Activated CD8-positive, alpha-beta memory T cell treated with anti-CD3 and anti-CD28 coated beads, Interleukin-2, amount 10 ng/mL, durations not matched to agents 7 days and 5 days (primary cell): ENCODE measurements at regions not wholly inside any gene's neighbourhood (a gene's known extent, or its start where the extent isn't known, plus 50 kb on each side); places are given as distances from the start of the nearest gene placed in this dataset.

ENCODE experiments used
- ATAC-seq: fragments of 150-1000 bp; cut with Tn5 transposase; one replicate; pipeline ENCODE4 v1.10.0; 2021; ENCODE audit warnings: moderate library complexity
- CTCF ChIA-PET: fragments of 350-600 bp; sonication (Branson Sonifier 250); formaldehyde crosslinking; loops from one replicate; lab custom pipeline; 2021; ENCODE audit warnings: antibody characterized with exemption; lab: Charles Lee
- DNase-seq: peaks from one replicate; pipeline ENCODE4 v3.0.0-alpha.2; 2020
- H3K27ac Mint-ChIP-seq: one replicate; pipeline ENCODE4 v1.8.0; 2021; ENCODE audit warnings: mild to moderate bottlenecking, mixed read lengths
- H3K27me3 Mint-ChIP-seq: one replicate; pipeline ENCODE4 v1.8.0; 2021; ENCODE audit warnings: mixed read lengths
- H3K36me3 Mint-ChIP-seq: one replicate; pipeline ENCODE4 v1.8.0; 2021; ENCODE audit warnings: mild to moderate bottlenecking, mixed read lengths
- H3K4me1 Mint-ChIP-seq: one replicate; pipeline ENCODE4 v1.8.0; 2021; ENCODE audit warnings: mixed read lengths
- H3K4me3 Mint-ChIP-seq: one replicate; pipeline ENCODE4 v1.8.0; 2021; ENCODE audit warnings: mild to moderate bottlenecking, moderate library complexity, mixed read lengths
- H3K9me3 Mint-ChIP-seq: one replicate; pipeline ENCODE4 v1.8.0; 2022; ENCODE audit warnings: low read depth, mixed read lengths

DNA sequence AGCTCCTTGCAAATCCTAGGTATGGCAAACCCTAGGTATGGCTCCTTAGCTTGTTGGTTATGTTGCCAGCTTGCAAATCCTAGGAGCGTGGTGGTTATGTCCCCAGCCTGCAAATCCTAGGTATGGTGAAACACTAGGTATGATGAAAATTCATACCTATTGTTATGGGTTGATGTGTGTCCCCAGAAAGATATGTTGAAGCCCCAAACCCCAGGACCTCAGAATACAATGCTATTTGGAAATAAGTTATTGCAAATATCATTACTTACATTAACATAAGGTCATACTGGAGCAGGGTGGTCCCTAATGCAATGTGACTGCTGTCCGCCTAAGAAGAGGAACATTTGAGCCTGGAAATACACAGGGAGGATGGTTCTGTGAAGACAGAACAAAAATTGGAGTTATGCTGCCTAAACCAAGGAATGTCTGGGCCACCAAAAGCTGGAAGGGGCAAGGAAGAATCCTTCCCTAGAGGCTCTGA lies 220.8 kb downstream of the MYCN start:
- CTCF ChIA-PET = no interaction called here
- no peaks in the 10 kb centered on the region for H3K27me3 Mint-ChIP-seq
- H3K27ac Mint-ChIP-seq = no peak overlapping the region
- no peak for ATAC-seq
- H3K4me1 Mint-ChIP-seq = no peaks in the 10 kb centered on the region
- no peak overlapping the region for H3K4me3 Mint-ChIP-seq
- no peak for DNase-seq
- no peaks in the 10 kb centered on the region for H3K9me3 Mint-ChIP-seq
- H3K36me3 Mint-ChIP-seq = no peaks in the 10 kb centered on the region

GRCh38 chr2:16160281-16161084 lies 220.1 kb downstream of the MYCN start:
- no peak for DNase-seq
- Mint-ChIP-seq H3K9me3 (no peaks in the 10 kb centered on the region), H3K27ac (no peak overlapping the region), H3K36me3 (no peaks in the 10 kb centered on the region), H3K4me1 (no peaks in the 10 kb centered on the region), H3K27me3 (no peaks in the 10 kb centered on the region), H3K4me3 (no peak overlapping the region)
- CTCF ChIA-PET = no interaction called here
- no peak for ATAC-seq

DNA sequence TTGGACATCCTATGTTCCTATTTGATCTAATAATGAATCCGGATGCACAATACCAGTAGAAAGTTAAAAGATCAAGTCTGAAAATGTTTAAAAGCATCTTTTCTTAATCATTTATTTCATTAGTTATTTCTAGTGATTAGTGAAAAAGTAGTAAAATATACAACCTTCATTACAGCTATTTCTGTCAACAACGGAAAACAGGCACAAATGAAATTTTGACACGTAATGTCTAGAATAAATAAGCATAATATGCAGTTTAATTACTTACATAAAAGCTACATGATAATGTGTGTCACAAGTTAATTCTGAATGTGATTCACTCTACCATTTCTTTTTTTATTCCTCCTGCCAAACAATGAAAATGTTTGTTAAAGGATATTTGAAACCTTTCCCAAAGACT lies 216.1 kb downstream of the MYCN start:
- Mint-ChIP-seq H3K4me1 (no peaks in the 10 kb centered on the region), H3K36me3 (no peaks in the 10 kb centered on the region), H3K9me3 (no peaks in the 10 kb centered on the region), H3K27ac (no peak overlapping the region), H3K27me3 (no peaks in the 10 kb centered on the region), H3K4me3 (no peak overlapping the region)
- CTCF ChIA-PET = no interaction called here
- ATAC-seq (no peak), DNase-seq (no peak)

GRCh38 chr2:16155766-16156165 lies 215.4 kb downstream of the MYCN start:
- CTCF ChIA-PET = no interaction called here
- no peaks in the 10 kb centered on the region for H3K36me3 Mint-ChIP-seq
- H3K4me3 Mint-ChIP-seq = no peak overlapping the region
- no peak overlapping the region for H3K27ac Mint-ChIP-seq
- no peak for DNase-seq
- H3K9me3 Mint-ChIP-seq = no peaks in the 10 kb centered on the region
- ATAC-seq = no peak
- H3K4me1 Mint-ChIP-seq = no peaks in the 10 kb centered on the region
- no peaks in the 10 kb centered on the region for H3K27me3 Mint-ChIP-seq

GRCh38 chr2:16155366-16155765 lies 215.0 kb downstream of the MYCN start:
- H3K27me3 Mint-ChIP-seq = no peaks in the 10 kb centered on the region
- no peak for ATAC-seq

GRCh38 chr2:16154501-16155280 lies 214.3 kb downstream of the MYCN start:
- CTCF ChIA-PET = no interaction called here

More at GRCh38 chr2:16155366-16155765, 215.0 kb downstream of the MYCN start:
- Mint-ChIP-seq H3K4me3 (no peak overlapping the region), H3K36me3 (no peaks in the 10 kb centered on the region), H3K4me1 (no peaks in the 10 kb centered on the region), H3K9me3 (no peaks in the 10 kb centered on the region), H3K27ac (no peak overlapping the region)
- CTCF ChIA-PET = no interaction called here
- DNase-seq = no peak

GRCh38 chr2:16154061-16154460 lies 213.7 kb downstream of the MYCN start:
- Mint-ChIP-seq H3K27ac (no peak overlapping the region), H3K36me3 (no peaks in the 10 kb centered on the region), H3K9me3 (no peaks in the 10 kb centered on the region), H3K4me3 (no peak overlapping the region), H3K27me3 (no peaks in the 10 kb centered on the region), H3K4me1 (no peaks in the 10 kb centered on the region)
- CTCF ChIA-PET = no interaction called here
- no peak for DNase-seq
- no peak for ATAC-seq

More at GRCh38 chr2:16154501-16155280, 214.3 kb downstream of the MYCN start:
- H3K27me3 Mint-ChIP-seq = no peaks in the 10 kb centered on the region
- ATAC-seq (no peak), DNase-seq (no peak)
- no peak overlapping the region for H3K27ac Mint-ChIP-seq
- H3K4me1 Mint-ChIP-seq = no peaks in the 10 kb centered on the region
- no peak overlapping the region for H3K4me3 Mint-ChIP-seq
- H3K36me3 Mint-ChIP-seq = no peaks in the 10 kb centered on the region
- no peaks in the 10 kb centered on the region for H3K9me3 Mint-ChIP-seq

GRCh38 chr2:16153754-16154035 lies 213.3 kb downstream of the MYCN start:
- DNase-seq = no peak
- H3K27ac Mint-ChIP-seq = no peak overlapping the region
- no peaks in the 10 kb centered on the region for H3K9me3 Mint-ChIP-seq
- no peak for ATAC-seq
- H3K4me3 Mint-ChIP-seq = no peak overlapping the region
- no peaks in the 10 kb centered on the region for H3K27me3 Mint-ChIP-seq
- H3K4me1 Mint-ChIP-seq = no peaks in the 10 kb centered on the region
- CTCF ChIA-PET = no interaction called here
- no peaks in the 10 kb centered on the region for H3K36me3 Mint-ChIP-seq

GRCh38 chr2:16152928-16153753 lies 212.8 kb downstream of the MYCN start:
- ATAC-seq = no peak
- no peak overlapping the region for H3K4me3 Mint-ChIP-seq
- H3K36me3 Mint-ChIP-seq = no peaks in the 10 kb centered on the region
- no peak for DNase-seq
- H3K4me1 Mint-ChIP-seq = no peaks in the 10 kb centered on the region
- H3K27ac Mint-ChIP-seq = no peak overlapping the region
- no peaks in the 10 kb centered on the region for H3K9me3 Mint-ChIP-seq
- CTCF ChIA-PET = no interaction called here
- no peaks in the 10 kb centered on the region for H3K27me3 Mint-ChIP-seq

- CTCF ChIA-PET = no interaction called here
- H3K36me3 Mint-ChIP-seq = no peaks in the 10 kb centered on the region
- no peaks in the 10 kb centered on the region for H3K27me3 Mint-ChIP-seq
- H3K27ac Mint-ChIP-seq = no peak overlapping the region
- DNase-seq (no peak), ATAC-seq (no peak)
- no peaks in the 10 kb centered on the region for H3K9me3 Mint-ChIP-seq
- H3K4me1 Mint-ChIP-seq = no peaks in the 10 kb centered on the region
- no peak overlapping the region for H3K4me3 Mint-ChIP-seq
Observed at GRCh38 chr2:16152071-16152927, 211.9 kb downstream of the MYCN start.

GRCh38 chr2:16151651-16152050 lies 211.3 kb downstream of the MYCN start:
- CTCF ChIA-PET = no interaction called here
- H3K4me3 Mint-ChIP-seq = no peak overlapping the region
- H3K9me3 Mint-ChIP-seq = no peaks in the 10 kb centered on the region
- ATAC-seq (no peak), DNase-seq (no peak)
- H3K4me1 Mint-ChIP-seq = no peaks in the 10 kb centered on the region
- H3K27ac Mint-ChIP-seq = no peak overlapping the region
- no peaks in the 10 kb centered on the region for H3K27me3 Mint-ChIP-seq
- H3K36me3 Mint-ChIP-seq = no peaks in the 10 kb centered on the region

DNA sequence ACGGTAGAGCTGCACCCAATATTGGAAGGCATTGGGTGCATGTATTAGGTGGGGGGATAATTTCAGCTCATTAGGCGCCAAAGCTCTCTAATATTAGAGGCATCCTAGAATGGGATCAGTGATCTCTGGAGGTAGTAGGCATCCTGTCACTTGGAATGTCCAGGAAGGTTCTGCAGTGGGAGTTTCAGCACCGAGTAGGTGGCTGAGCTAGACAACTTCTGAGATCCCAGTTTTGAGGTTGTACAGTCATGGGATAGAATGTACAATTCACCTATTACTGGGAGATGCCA lies 210.9 kb downstream of the MYCN start:
- CTCF ChIA-PET = interaction anchor here (0.7 kb wide), 1 partner anchor 14 kb away, joined by 3 read pairs; no protein-coding TSS in a partner anchor
- ATAC-seq = no peak
- H3K9me3 Mint-ChIP-seq = no peaks in the 10 kb centered on the region

More for the DNA sequence above, 210.9 kb downstream of the MYCN start:
- no peaks in the 10 kb centered on the region for H3K36me3 Mint-ChIP-seq
- no peak for DNase-seq
- H3K4me1 Mint-ChIP-seq = no peaks in the 10 kb centered on the region
- H3K27ac Mint-ChIP-seq = no peak overlapping the region
- no peak overlapping the region for H3K4me3 Mint-ChIP-seq
- H3K27me3 Mint-ChIP-seq = no peaks in the 10 kb centered on the region
